T47D (cell line): ENCODE measurements at regions not wholly inside any gene's neighbourhood (a gene's known extent, or its start where the extent isn't known, plus 50 kb on each side); places are given as distances from the start of the nearest gene placed in this dataset.
"Not testable (repeated sequence)": the region's sequence is repeated elsewhere in the genome, so short reads cannot be mapped to it uniquely, and the experiment has no call there.

Experiments used
- DNase-seq, 2 experiments: peaks; one replicate each; pipeline versions ENCODE4 v3.0.0 to v3.0.0-alpha.2; 2011 to 2012; ENCODE audit warnings: low read depth in 1 of 2, low spot score in 1 of 2
- JUND ChIP-seq: IDR thresholded peaks from 2 replicates; pipeline ENCODE4 v1.6.1; 2012; ENCODE audit warnings: low read depth
- in situ Hi-C: cut with HindIII; loops from 2 replicates; pipeline ENCODE4 v1.10.0; 2016; ENCODE audit warnings: low sequenced_read_pairs, low pct_unique_long_range_greater_than_20kb

GRCh38 chr12:88893801-88894200, 313.5 kb upstream of the KITLG start:
- no peak for TF ChIP-seq JUND
- no peak for DNase-seq
- in situ Hi-C loops = no loop called here

- DNase-seq, in situ Hi-C loops: not testable (repeated sequence)
Measured at GRCh38 chr12:88891434-88891833, 311.2 kb upstream of the KITLG start.

- DNase-seq = no peak
- in situ Hi-C loops = no loop called here
- TF ChIP-seq JUND = no peak
Measured at GRCh38 chr12:88889326-88890110, 309.2 kb upstream of the KITLG start.

GRCh38 chr12:88884600-88884999, 304.3 kb upstream of the KITLG start:
- DNase-seq = no peak
- TF ChIP-seq JUND = no peak
- in situ Hi-C loops = no loop called here

- DNase-seq = no peak
- TF ChIP-seq JUND = no peak
- in situ Hi-C loops = no loop called here
Measured at GRCh38 chr12:88882662-88883061, 302.4 kb upstream of the KITLG start.

- DNase-seq = no peak
- no peak for TF ChIP-seq JUND
- in situ Hi-C loops = no loop called here
Measured at GRCh38 chr12:88880051-88880450, 299.8 kb upstream of the KITLG start.

- no peak for TF ChIP-seq JUND
- in situ Hi-C loops = no loop called here
- DNase-seq = no peak
Measured at GRCh38 chr12:88878295-88878694, 298.0 kb upstream of the KITLG start.

- no peak for TF ChIP-seq JUND
- no peak for DNase-seq
- in situ Hi-C loops = no loop called here
Measured at GRCh38 chr12:88876857-88877256, 296.6 kb upstream of the KITLG start.

- no peak for TF ChIP-seq JUND
- DNase-seq = peak in 1 of 2 experiments; percentile 64
- in situ Hi-C loops = no loop called here
Measured at GRCh38 chr12:88870000-88870737, 289.9 kb upstream of the KITLG start.

- TF ChIP-seq JUND = no peak
- no peak for DNase-seq
- in situ Hi-C loops = no loop called here
Measured at GRCh38 chr12:88868050-88868449, 287.8 kb upstream of the KITLG start.

- no peak for DNase-seq
- in situ Hi-C loops = no loop called here
- no peak for TF ChIP-seq JUND
Measured at GRCh38 chr12:88867510-88867909, 287.2 kb upstream of the KITLG start.

GRCh38 chr12:88866881-88867280, 286.6 kb upstream of the KITLG start:
- TF ChIP-seq JUND = no peak
- in situ Hi-C loops = no loop called here
- DNase-seq = no peak

- in situ Hi-C loops = no loop called here
- no peak for TF ChIP-seq JUND
- DNase-seq = no peak
Measured at GRCh38 chr12:88865537-88865936, 285.3 kb upstream of the KITLG start.
